ENCODE measurements at regions not wholly inside any gene's neighbourhood (a gene's known extent, or its start where the extent isn't known, plus 50 kb on each side); places are given as distances from the start of the nearest gene placed in this dataset.

GRCh38 chr13:29713839-29714238, 118.4 kb upstream of the SLC7A1 start:
- DNase-seq (ENCODE audit: low read depth in 4 of 4, low spot score in 1 of 4), result no peak

DNA sequence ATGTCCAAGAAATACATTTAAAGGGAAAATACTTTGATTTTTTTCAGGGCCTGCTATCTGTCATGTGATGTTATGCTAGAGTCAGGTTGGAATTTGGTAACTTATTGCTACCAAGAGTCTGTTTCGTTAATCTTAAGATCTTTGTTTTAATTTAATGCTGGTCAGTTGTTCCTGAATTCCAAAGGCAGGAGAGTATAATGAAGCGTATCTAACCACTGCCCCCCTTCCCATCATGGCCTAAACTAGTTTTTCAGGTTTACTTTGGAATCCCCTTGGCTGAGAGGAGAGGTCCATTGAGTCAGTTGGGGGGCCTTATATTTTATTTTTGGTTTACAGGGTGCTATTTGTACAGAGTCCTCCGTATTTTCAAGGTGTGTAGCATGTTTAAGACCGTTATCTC, 116.3 kb upstream of the SLC7A1 start:
- DNase-seq (ENCODE audit: low read depth in 4 of 4, low spot score in 1 of 4), result no peak

GRCh38 chr13:29710511-29710910, 115.0 kb upstream of the SLC7A1 start:
- DNase-seq (ENCODE audit: low read depth in 4 of 4, low spot score in 1 of 4), result no peak

GRCh38 chr13:29709407-29710069, 114.0 kb upstream of the SLC7A1 start:
- DNase-seq (ENCODE audit: low read depth in 4 of 4, low spot score in 1 of 4), result no peak

- DNase-seq (ENCODE audit: low read depth in 4 of 4, low spot score in 1 of 4), result peak; percentile 2 to 28 (median 11)
These were observed 112.5 kb upstream of the SLC7A1 start for GRCh38 chr13:29707876-29708543.

DNA sequence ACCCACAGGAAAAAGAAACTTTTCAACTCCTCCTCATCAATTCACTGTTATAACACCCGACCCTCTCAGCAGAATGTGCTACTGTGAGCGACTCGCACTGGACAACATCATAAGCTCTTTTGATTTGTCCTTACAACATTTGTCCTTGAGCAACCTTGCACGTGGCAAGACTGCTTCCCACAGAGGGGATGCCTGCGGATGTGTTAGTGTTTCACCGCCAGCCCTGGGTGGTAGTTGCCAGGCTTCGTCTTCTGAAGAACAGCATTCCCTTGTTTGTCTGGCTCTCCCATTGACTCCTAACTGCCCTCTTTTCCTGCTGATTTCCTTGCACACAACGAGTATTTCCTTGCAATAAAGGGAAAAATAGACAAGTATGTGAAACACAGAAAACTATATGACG, 111.4 kb upstream of the SLC7A1 start:
- no peak for DNase-seq (ENCODE audit: low read depth in 4 of 4, low spot score in 1 of 4)

GRCh38 chr13:29704648-29705047, 109.2 kb upstream of the SLC7A1 start:
- no peak for DNase-seq (ENCODE audit: low read depth in 4 of 4, low spot score in 1 of 4)

DNA sequence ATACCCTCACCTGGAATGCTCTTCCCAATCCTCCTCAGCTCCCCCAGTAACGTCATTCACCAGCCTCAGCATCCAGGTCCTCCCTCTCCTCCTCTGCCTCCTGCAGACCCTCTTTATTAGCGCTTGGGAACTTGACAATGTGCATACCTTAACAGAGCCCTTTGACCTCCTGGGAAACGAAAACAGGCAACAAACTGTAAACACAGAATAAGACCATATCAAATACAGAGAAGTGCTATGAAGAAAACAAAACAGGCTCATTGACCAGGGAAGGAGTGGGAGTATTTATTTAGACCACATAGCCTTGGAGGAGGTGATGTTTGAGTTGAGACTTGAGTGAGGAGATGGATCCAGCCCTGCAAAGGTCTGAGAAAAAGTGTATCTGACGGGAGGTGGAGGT, 107.9 kb upstream of the SLC7A1 start:
- no peak for DNase-seq (ENCODE audit: low read depth in 4 of 4, low spot score in 1 of 4)

GRCh38 chr13:29702912-29703351, 107.4 kb upstream of the SLC7A1 start:
- no peak for DNase-seq (ENCODE audit: low read depth in 4 of 4, low spot score in 1 of 4)

DNA sequence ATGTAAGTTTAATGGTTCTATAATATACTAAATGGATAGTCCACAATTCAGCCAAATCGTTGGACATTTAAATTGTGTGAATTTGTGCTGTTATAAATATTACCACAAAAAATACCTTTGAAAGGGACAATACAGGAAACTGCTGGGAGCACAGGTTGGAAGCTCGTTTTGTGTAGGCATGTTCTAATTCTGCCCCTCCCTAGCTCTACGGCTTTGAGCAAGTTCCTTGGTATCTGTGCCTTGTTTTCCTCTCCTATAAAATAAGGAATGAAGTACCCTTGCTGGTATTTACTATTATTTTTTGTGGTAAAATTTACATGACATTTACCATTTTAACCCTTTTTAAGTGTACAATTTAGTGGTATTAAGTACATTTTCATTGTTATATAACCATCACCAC, 102.6 kb upstream of the SLC7A1 start:
- DNase-seq (ENCODE audit: low read depth in 4 of 4, low spot score in 1 of 4), result no peak

DNA sequence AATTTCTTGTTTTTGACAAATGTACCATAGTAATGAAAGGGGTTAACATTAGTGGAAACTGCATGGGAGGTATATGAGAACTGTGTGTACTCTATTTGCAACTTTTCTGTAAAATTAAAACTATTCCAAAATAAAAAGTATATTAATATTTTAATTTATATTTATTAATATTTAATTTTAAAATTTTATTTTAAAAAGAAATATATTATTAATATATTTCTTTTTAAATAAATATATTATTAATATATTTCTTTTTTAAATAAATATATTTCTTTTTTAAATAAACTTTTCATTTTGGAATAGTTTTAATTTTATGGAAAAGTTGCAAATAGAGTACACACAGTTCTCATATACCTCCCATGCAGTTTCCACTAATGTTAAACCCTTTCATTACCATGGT, 101.1 kb upstream of the SLC7A1 start:
- DNase-seq (ENCODE audit: low read depth in 4 of 4, low spot score in 1 of 4), result no peak

GRCh38 chr13:29693275-29693945, 97.9 kb upstream of the SLC7A1 start:
- DNase-seq (ENCODE audit: low read depth in 4 of 4, low spot score in 1 of 4), result no peak

DNA sequence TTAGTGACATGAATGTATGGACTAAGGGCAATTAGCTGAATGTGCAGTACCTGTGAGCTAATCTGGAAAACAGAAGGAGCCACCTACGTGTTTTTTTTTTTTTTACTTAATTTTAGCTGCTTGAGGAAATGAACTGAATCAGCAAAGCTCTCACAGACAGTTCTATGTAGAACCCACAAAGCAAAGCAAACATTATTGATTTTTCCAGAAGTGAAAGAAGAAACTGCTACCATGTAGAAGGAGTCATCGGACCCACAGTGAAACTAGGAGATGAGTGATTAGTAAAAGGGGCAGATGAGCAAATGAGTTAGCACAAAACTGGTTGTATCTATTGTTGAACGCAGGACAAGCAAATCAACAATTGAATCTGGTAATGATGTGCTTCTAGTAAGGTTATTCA, 94.1 kb upstream of the SLC7A1 start:
- DNase-seq (ENCODE audit: low read depth in 4 of 4, low spot score in 1 of 4), result no peak

- DNase-seq (ENCODE audit: low read depth in 4 of 4, low spot score in 1 of 4), result no peak
These were observed 92.7 kb upstream of the SLC7A1 start for GRCh38 chr13:29688193-29688592.

- no peak for DNase-seq (ENCODE audit: low read depth in 4 of 4, low spot score in 1 of 4)
These were observed 89.0 kb upstream of the SLC7A1 start for GRCh38 chr13:29684441-29684840.

GRCh38 chr13:29683041-29683440, 87.6 kb upstream of the SLC7A1 start:
- no peak for DNase-seq (ENCODE audit: low read depth in 4 of 4, low spot score in 1 of 4)

- DNase-seq (ENCODE audit: low read depth in 4 of 4, low spot score in 1 of 4), result no peak
These were observed 86.4 kb upstream of the SLC7A1 start for GRCh38 chr13:29681864-29682263.

- DNase-seq (ENCODE audit: low read depth in 4 of 4, low spot score in 1 of 4), result no peak
These were observed 84.0 kb upstream of the SLC7A1 start for GRCh38 chr13:29679396-29680053.

DNA sequence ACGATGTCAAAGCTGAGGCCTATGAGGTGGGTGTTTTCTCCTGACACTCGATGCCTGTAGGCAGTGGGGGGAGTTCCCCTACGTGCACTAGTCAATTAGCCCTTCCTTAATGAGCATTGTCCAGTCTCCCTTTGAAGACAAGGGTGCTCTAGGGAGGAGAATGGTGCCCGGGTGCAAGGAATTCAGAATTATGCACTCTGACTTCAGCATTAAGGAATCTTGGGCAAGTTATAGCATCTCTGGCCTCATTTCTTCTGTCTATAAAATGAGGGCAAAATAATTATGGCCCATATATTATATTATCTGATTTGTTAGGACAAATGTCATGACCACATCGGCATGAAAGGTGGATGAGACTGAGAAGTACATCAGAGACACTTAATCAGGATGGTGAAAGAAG, 82.1 kb upstream of the SLC7A1 start:
- no peak for DNase-seq (ENCODE audit: low read depth in 4 of 4, low spot score in 1 of 4)

- DNase-seq (ENCODE audit: low read depth in 4 of 4, low spot score in 1 of 4), result no peak
These were observed 81.5 kb upstream of the SLC7A1 start for GRCh38 chr13:29676941-29677452.

DNA sequence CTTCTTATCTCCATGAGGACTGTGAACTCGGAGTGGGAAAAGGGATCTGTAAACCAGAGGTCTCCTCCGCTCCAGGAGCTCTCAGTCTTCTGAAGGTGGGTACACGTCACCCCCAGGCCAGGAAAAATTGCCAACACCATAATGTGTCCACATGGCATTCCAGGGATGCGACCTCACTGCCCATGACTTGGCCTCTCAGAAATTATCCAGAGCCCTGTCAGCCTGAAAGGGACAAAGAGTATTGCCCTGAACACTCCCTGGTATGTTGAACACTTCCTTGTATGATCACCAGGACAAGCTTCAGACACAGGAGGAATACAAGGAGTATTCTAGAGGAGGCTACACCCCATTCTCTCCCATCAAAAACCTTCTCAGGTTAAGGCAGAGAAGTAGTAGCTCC, 81.0 kb upstream of the SLC7A1 start:
- no peak for DNase-seq (ENCODE audit: low read depth in 4 of 4, low spot score in 1 of 4)

DNA sequence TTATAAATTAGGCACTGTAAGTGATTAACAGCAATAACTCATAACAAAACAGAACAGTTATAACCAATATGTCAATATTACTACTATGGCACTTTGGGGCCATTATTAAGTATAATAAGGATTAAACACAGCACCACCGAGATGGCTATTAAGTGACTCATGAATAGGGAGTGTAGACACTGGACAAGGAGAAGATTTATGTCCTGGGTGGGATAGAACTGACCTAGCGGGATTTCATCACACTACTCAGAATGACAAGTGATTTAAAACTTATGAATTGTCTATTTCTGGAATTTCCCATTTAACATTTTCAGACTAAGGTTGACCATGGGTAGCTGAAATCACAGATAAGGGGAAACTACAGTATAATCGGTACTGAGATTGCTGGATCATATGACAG, 79.0 kb upstream of the SLC7A1 start:
- DNase-seq (ENCODE audit: low read depth in 4 of 4, low spot score in 1 of 4), result no peak

Data from stimulated activated CD4-positive, alpha-beta T cell treated with anti-CD3 and anti-CD28 coated beads, Interleukin-1b, Interleukin-23, amount 100 ng/mL, for 24 hours (primary cell).